H9 (cell line): ENCODE measurements at regions not wholly inside any gene's neighbourhood (a gene's known extent, or its start where the extent isn't known, plus 50 kb on each side); places are given as distances from the start of the nearest gene placed in this dataset.
A peak's percentile ranks its signal among the peaks of the same experiment; 100 is the strongest.

Experiments used
- DNase-seq: peaks from one replicate; pipeline ENCODE4 v3.0.0-alpha.2; 2017
- H2AFZ ChIP-seq: one replicate; pipeline ENCODE4 v1.6.1; 2013; ENCODE audit warnings: mild to moderate bottlenecking, low read length, control low read depth, moderate library complexity
- H2AK5ac ChIP-seq: 2 replicates; pipeline ENCODE4 v1.6.1; 2013; ENCODE audit warnings: low read length, control low read depth, mixed read lengths; ENCODE audit not compliant: insufficient read length
- H2BK120ac ChIP-seq: one replicate; pipeline ENCODE4 v1.6.1; 2013; ENCODE audit warnings: low read depth, mild to moderate bottlenecking, low read length, control low read depth, inconsistent platforms; ENCODE audit not compliant: poor library complexity, severe bottlenecking
- H2BK12ac ChIP-seq: 2 replicates; pipeline ENCODE4 v1.6.1; 2013; ENCODE audit warnings: low read length, control low read depth, mixed read lengths, low read depth; ENCODE audit not compliant: insufficient read length
- H2BK15ac ChIP-seq: 2 replicates; pipeline ENCODE4 v1.6.1; 2013; ENCODE audit warnings: low read depth, low read length, control low read depth
- H2BK20ac ChIP-seq: one replicate; pipeline ENCODE4 v1.6.1; 2013; ENCODE audit warnings: low read depth, mild to moderate bottlenecking, low read length, control low read depth, inconsistent platforms; ENCODE audit not compliant: poor library complexity, severe bottlenecking
- H2BK5ac ChIP-seq: 2 replicates; pipeline ENCODE4 v1.6.1; 2013; ENCODE audit warnings: low read length, control low read depth, mixed read lengths; ENCODE audit not compliant: insufficient read length
- H3K14ac ChIP-seq: 2 replicates; pipeline ENCODE4 v1.6.1; 2013; ENCODE audit warnings: low read length, control low read depth; ENCODE audit not compliant: insufficient read depth
- H3K18ac ChIP-seq: 2 replicates; pipeline ENCODE4 v1.6.1; 2013; ENCODE audit warnings: low read depth, mild to moderate bottlenecking, mixed read lengths, low read length, control low read depth; ENCODE audit not compliant: insufficient read length
- H3K23ac ChIP-seq: 2 replicates; pipeline ENCODE4 v1.6.1; 2013; ENCODE audit warnings: low read length, control low read depth, mixed read lengths, low read depth; ENCODE audit not compliant: insufficient read length
- H3K23me2 ChIP-seq: 2 replicates; pipeline ENCODE4 v1.6.1; 2013; ENCODE audit warnings: low read depth, mild to moderate bottlenecking, mixed read lengths, low read length, control low read depth; ENCODE audit not compliant: insufficient read length, poor library complexity, severe bottlenecking
- H3K27ac ChIP-seq: 2 replicates; pipeline ENCODE4 v1.5.1; 2013; ENCODE audit warnings: low read length, control low read depth, mixed read lengths, low read depth; ENCODE audit not compliant: insufficient read length
- H3K27me3 ChIP-seq: 2 replicates; pipeline ENCODE4 v1.6.1; 2013; ENCODE audit warnings: low read length, control low read depth, inconsistent platforms; ENCODE audit not compliant: insufficient read depth
- H3K4ac ChIP-seq: 2 replicates; pipeline ENCODE4 v1.6.1; 2013; ENCODE audit warnings: low read depth, mild to moderate bottlenecking, control low read depth, inconsistent platforms, low read length, moderate library complexity
- H3K4me1 ChIP-seq: 2 replicates; pipeline ENCODE4 v1.6.1; 2013; ENCODE audit warnings: low read length, control low read depth, inconsistent platforms; ENCODE audit not compliant: insufficient read depth
- H3K4me2 ChIP-seq: 2 replicates; pipeline ENCODE4 v1.6.1; 2013; ENCODE audit warnings: low read length, control low read depth, mixed read lengths; ENCODE audit not compliant: insufficient read length, insufficient read depth
- H3K56ac ChIP-seq: 2 replicates; pipeline ENCODE4 v1.6.1; 2013; ENCODE audit warnings: low read depth, mild to moderate bottlenecking, mixed read lengths, low read length, control low read depth; ENCODE audit not compliant: insufficient read length
- H3K79me1 ChIP-seq: 2 replicates; pipeline ENCODE4 v1.6.1; 2013; ENCODE audit warnings: low read depth, mild to moderate bottlenecking, moderate library complexity, low read length, control low read depth, inconsistent platforms; ENCODE audit not compliant: insufficient read depth, poor library complexity, severe bottlenecking
- H3K79me2 ChIP-seq: 2 replicates; pipeline ENCODE4 v1.6.1; 2013; ENCODE audit warnings: low read length, control low read depth, inconsistent platforms; ENCODE audit not compliant: insufficient read depth
- H3K9ac ChIP-seq: 2 replicates; pipeline ENCODE4 v1.6.1; 2013; ENCODE audit warnings: low read length, control low read depth, mixed read lengths; ENCODE audit not compliant: insufficient read length; ENCODE audit errors: extremely low read depth
- H3K9me3 ChIP-seq: one replicate; pipeline ENCODE4 v1.6.1; 2013; ENCODE audit warnings: low read depth, low read length, inconsistent platforms; ENCODE audit not compliant: control insufficient read depth
- H3T11ph ChIP-seq: one replicate; pipeline ENCODE4 v1.6.1; 2013; ENCODE audit warnings: mild to moderate bottlenecking, low read length, control low read depth, inconsistent platforms
- H4K20me1 ChIP-seq: one replicate; pipeline ENCODE4 v1.6.1; 2013; ENCODE audit not compliant: control insufficient read depth, insufficient read length, insufficient read depth
- H4K5ac ChIP-seq: 2 replicates; pipeline ENCODE4 v1.6.1; 2013; ENCODE audit warnings: low read depth, mild to moderate bottlenecking, mixed read lengths, low read length, control low read depth; ENCODE audit not compliant: insufficient read length
- H4K8ac ChIP-seq: replicated peaks from 2 replicates; pipeline ENCODE4 v1.6.1; 2013; ENCODE audit warnings: low read length, control low read depth, mixed read lengths, low read depth; ENCODE audit not compliant: insufficient read length
- H4K91ac ChIP-seq: 2 replicates; pipeline ENCODE4 v1.6.1; 2013; ENCODE audit warnings: low read depth, mild to moderate bottlenecking, moderate library complexity, mixed read lengths, low read length, control low read depth; ENCODE audit not compliant: insufficient read length
- H3K27ac Mint-ChIP-seq, 3 experiments: 2 replicates in 2 of 3; 3 replicates in 1 of 3; pipeline ENCODE4 v1.8.0; 2020 to 2021; ENCODE audit warnings: mixed read lengths in 3 of 3, mild to moderate bottlenecking in 1 of 3, moderate library complexity in 1 of 3
- H3K27me3 Mint-ChIP-seq: 2 replicates; pipeline ENCODE4 v1.8.0; 2021; ENCODE audit warnings: low read depth, mild to moderate bottlenecking, moderate library complexity, mixed read lengths
- H3K36me3 Mint-ChIP-seq, 3 experiments: 2 replicates in 2 of 3; 3 replicates in 1 of 3; pipeline ENCODE4 v1.8.0; 2020 to 2021; ENCODE audit warnings: low read depth in 3 of 3, mixed read lengths in 3 of 3; ENCODE audit not compliant: insufficient read depth in 1 of 3
- H3K4me1 Mint-ChIP-seq, 2 experiments: 2 replicates each; pipeline ENCODE4 v1.8.0; 2020; ENCODE audit warnings: mixed read lengths in 2 of 2
- H3K4me3 Mint-ChIP-seq, 2 experiments: 2 replicates in 1 of 2; 3 replicates in 1 of 2; pipeline ENCODE4 v1.8.0; 2020 to 2021; ENCODE audit warnings: mild to moderate bottlenecking in 2 of 2, mixed read lengths in 2 of 2, moderate library complexity in 1 of 2
- H3K9me3 Mint-ChIP-seq, 2 experiments: 2 replicates in 1 of 2; 3 replicates in 1 of 2; pipeline ENCODE4 v1.8.0; 2020; ENCODE audit warnings: mild to moderate bottlenecking in 2 of 2, mixed read lengths in 2 of 2, moderate library complexity in 1 of 2
- CTCF ChIP-seq: fragments of 200-600 bp; sonication (generic); conservative IDR thresholded peaks from 3 replicates; pipeline ENCODE4 v1.8.0; 2021; ENCODE audit warnings: antibody characterized with exemption, mild to moderate bottlenecking
- WGBS: extraction: QIAGEN DNeasy Blood & Tissue Kit; methylation state at CpG from one replicate; pipeline ENCODE4 v1.1.7; 2013; ENCODE audit warnings: missing lambda C conversion rate, low lambda C conversion rate, mixed read lengths; ENCODE audit not compliant: insufficient read length; ENCODE audit errors: extremely low coverage; 5-methylcytosine and 5-hydroxymethylcytosine counted together

- no peak overlapping the region for H4K5ac ChIP-seq
- H3K14ac ChIP-seq = no peak overlapping the region
- peak overlapping the region in 1 of 3 experiments; percentile 40; a peak in 2 of 7 replicates for H3K27ac Mint-ChIP-seq
- H3K4me1 ChIP-seq = peaks cover 2% of the 10 kb centered on the region; the same call in 1 of the 2 replicates
- H2BK12ac ChIP-seq = no peak overlapping the region
- no peak overlapping the region for H3K23ac ChIP-seq
- H2AFZ ChIP-seq = no peak overlapping the region
- H4K91ac ChIP-seq = no peak overlapping the region
- no peak overlapping the region for H2BK15ac ChIP-seq
- H3K56ac ChIP-seq = no peak overlapping the region
- no peaks in the 10 kb centered on the region for H4K20me1 ChIP-seq
- H3K27me3 Mint-ChIP-seq = no peaks in the 10 kb centered on the region
- H3K36me3 Mint-ChIP-seq = no peaks in the 10 kb centered on the region
- no peak; the same call in 2 of the 3 replicates for TF ChIP-seq CTCF
- no peak overlapping the region for H2AK5ac ChIP-seq
- H3K9me3 ChIP-seq = no peaks in the 10 kb centered on the region
- no peak overlapping the region for H3K4ac ChIP-seq
- H3K27ac ChIP-seq = no peak overlapping the region
- H3T11ph ChIP-seq = no peak overlapping the region
- H3K4me2 ChIP-seq = no peak overlapping the region
- H2BK120ac ChIP-seq = no peak overlapping the region
- no peaks in the 10 kb centered on the region for H3K27me3 ChIP-seq
- H3K4me1 Mint-ChIP-seq = peaks cover 28 to 32% of the 10 kb centered on the region in 2 experiments
- H3K9ac ChIP-seq = no peak overlapping the region
- H3K79me1 ChIP-seq = no peaks in the 10 kb centered on the region
- H3K9me3 Mint-ChIP-seq = no peaks in the 10 kb centered on the region
- H2BK20ac ChIP-seq = no peak overlapping the region
- H4K8ac ChIP-seq = no peak overlapping the region
- no peaks in the 10 kb centered on the region for H3K23me2 ChIP-seq
- no CpG with 5 or more reads among the region's 2 CpGs for WGBS
- H3K79me2 ChIP-seq = no peaks in the 10 kb centered on the region
- H2BK5ac ChIP-seq = no peak overlapping the region
- no peak for DNase-seq
- no peak overlapping the region for H3K4me3 Mint-ChIP-seq
- no peak overlapping the region for H3K18ac ChIP-seq
These were observed 348.3 kb upstream of the POU3F2 start for GRCh38 chr6:98486057-98486456.
